DOHH2 (cell line): ENCODE measurements at regions not wholly inside any gene's neighbourhood (a gene's known extent, or its start where the extent isn't known, plus 50 kb on each side); places are given as distances from the start of the nearest gene placed in this dataset.

ENCODE experiments used
- H3F3A ChIP-seq: fragments of 200-600 bp; sonication (generic), shearing (Covaris generic); 2 replicates; pipeline ENCODE4 v1.6.0; 2016; ENCODE audit warnings: antibody characterized with exemption, mild to moderate bottlenecking; ENCODE audit not compliant: control insufficient read depth, insufficient read depth
- H3K27ac ChIP-seq: fragments of 200-600 bp; sonication (generic); 2 replicates; pipeline ENCODE4 v1.5.1; 2014; ENCODE audit warnings: low read depth, mild to moderate bottlenecking, low read length, moderate library complexity
- H3K27me3 ChIP-seq: fragments of 200-600 bp; sonication (generic); 2 replicates; pipeline ENCODE4 v1.6.1; 2014; ENCODE audit warnings: mild to moderate bottlenecking, low read length, mixed read lengths; ENCODE audit not compliant: control insufficient read depth
- H3K36me3 ChIP-seq: fragments of 200-600 bp; sonication (generic); 2 replicates; pipeline ENCODE4 v1.6.1; 2014; ENCODE audit warnings: mild to moderate bottlenecking, low read length, moderate library complexity, mixed read lengths; ENCODE audit not compliant: control insufficient read depth
- H3K4me1 ChIP-seq: fragments of 200-600 bp; sonication (generic); 2 replicates; pipeline ENCODE4 v1.6.1; 2014; ENCODE audit warnings: mild to moderate bottlenecking, low read length, mixed read lengths; ENCODE audit not compliant: control insufficient read depth
- H3K4me2 ChIP-seq: fragments of 200-600 bp; sonication (generic); 2 replicates; pipeline ENCODE4 v1.6.0; 2014; ENCODE audit warnings: mild to moderate bottlenecking, low read length, moderate library complexity
- H3K4me3 ChIP-seq: fragments of 200-600 bp; sonication (generic); 2 replicates; pipeline ENCODE4 v1.5.1; 2014; ENCODE audit warnings: mild to moderate bottlenecking, low read length, mixed read lengths
- H3K79me2 ChIP-seq: fragments of 200-600 bp; sonication (generic); 2 replicates; pipeline ENCODE4 v1.6.1; 2014; ENCODE audit warnings: mild to moderate bottlenecking, low read length, mixed read lengths; ENCODE audit not compliant: control insufficient read depth
- H3K9me2 ChIP-seq: fragments of 200-600 bp; sonication (generic); replicated peaks from 2 replicates; pipeline ENCODE4 v1.6.1; 2014; ENCODE audit warnings: mild to moderate bottlenecking, low read length, mixed read lengths; ENCODE audit not compliant: control insufficient read depth
- H3K9me3 ChIP-seq: fragments of 200-600 bp; sonication (generic); 2 replicates; pipeline ENCODE4 v1.6.1; 2014; ENCODE audit warnings: antibody characterized with exemption, low read length, mixed read lengths; ENCODE audit not compliant: control insufficient read depth, insufficient read depth
- H4K20me1 ChIP-seq: fragments of 200-600 bp; sonication (generic); 2 replicates; pipeline ENCODE4 v1.6.0; 2014; ENCODE audit warnings: low read depth, mild to moderate bottlenecking, antibody characterized with exemption, low read length, moderate library complexity; ENCODE audit not compliant: control insufficient read depth, insufficient read depth
- CTCF ChIP-seq: fragments of 200-600 bp; sonication (generic); IDR thresholded peaks from one replicate; pipeline ENCODE4 v1.5.1; 2014; ENCODE audit warnings: antibody characterized with exemption, mild to moderate bottlenecking, low read depth, low read length; ENCODE audit not compliant: poor library complexity, severe bottlenecking
- EZH2phosphoT487 ChIP-seq: fragments of 200-600 bp; sonication (generic); IDR thresholded peaks from 2 replicates; pipeline ENCODE4 v1.6.1; 2017; ENCODE audit warnings: borderline replicate concordance, mild to moderate bottlenecking, antibody characterized with exemption, low read length, moderate library complexity, mixed read lengths

GRCh38 chr10:121368347-121369025 lies 229.8 kb downstream of the FGFR2 start:
- Histone ChIP-seq H3K79me2 (no peaks in the 10 kb centered on the region), H3K9me2 (no peaks in the 10 kb centered on the region), H3K27me3 (no peaks in the 10 kb centered on the region), H3F3A (no peaks in the 10 kb centered on the region), H3K9me3 (no peaks in the 10 kb centered on the region), H4K20me1 (no peaks in the 10 kb centered on the region), H3K27ac (no peak overlapping the region), H3K4me3 (no peak overlapping the region), H3K36me3 (no peaks in the 10 kb centered on the region), H3K4me2 (no peak overlapping the region), H3K4me1 (no peaks in the 10 kb centered on the region)
- TF ChIP-seq CTCF: no peak
- TF ChIP-seq EZH2phosphoT487: no peak

- H3K27me3 ChIP-seq: no peaks in the 10 kb centered on the region
Observed at GRCh38 chr10:121369616-121370015, 228.6 kb downstream of the FGFR2 start.

GRCh38 chr10:121371836-121372235 lies 226.4 kb downstream of the FGFR2 start:
- Histone ChIP-seq H4K20me1 (no peaks in the 10 kb centered on the region), H3K4me2 (no peak overlapping the region), H3K27me3 (no peaks in the 10 kb centered on the region), H3K9me2 (no peaks in the 10 kb centered on the region), H3K4me3 (no peak overlapping the region), H3K27ac (no peak overlapping the region), H3K4me1 (no peaks in the 10 kb centered on the region), H3K36me3 (no peaks in the 10 kb centered on the region), H3F3A (no peaks in the 10 kb centered on the region), H3K79me2 (no peaks in the 10 kb centered on the region), H3K9me3 (no peaks in the 10 kb centered on the region)
- TF ChIP-seq CTCF (no peak), EZH2phosphoT487 (no peak)

More at GRCh38 chr10:121369616-121370015, 228.6 kb downstream of the FGFR2 start:
- Histone ChIP-seq H4K20me1 (no peaks in the 10 kb centered on the region), H3F3A (no peaks in the 10 kb centered on the region), H3K9me2 (no peaks in the 10 kb centered on the region), H3K4me1 (no peaks in the 10 kb centered on the region), H3K36me3 (no peaks in the 10 kb centered on the region), H3K79me2 (no peaks in the 10 kb centered on the region), H3K9me3 (no peaks in the 10 kb centered on the region), H3K4me3 (no peak overlapping the region), H3K4me2 (no peak overlapping the region), H3K27ac (no peak overlapping the region)
- TF ChIP-seq CTCF: no peak
- TF ChIP-seq EZH2phosphoT487: no peak

GRCh38 chr10:121373411-121373810 lies 224.8 kb downstream of the FGFR2 start:
- no peaks in the 10 kb centered on the region for H3K36me3 ChIP-seq
- H3K27me3 ChIP-seq: no peaks in the 10 kb centered on the region
- H3K9me2 ChIP-seq: no peaks in the 10 kb centered on the region
- H3K27ac ChIP-seq: no peak overlapping the region
- TF ChIP-seq CTCF: no peak
- TF ChIP-seq EZH2phosphoT487: no peak
- H3K4me1 ChIP-seq: no peaks in the 10 kb centered on the region
- H3K9me3 ChIP-seq: no peaks in the 10 kb centered on the region
- no peak overlapping the region for H3K4me3 ChIP-seq
- no peaks in the 10 kb centered on the region for H3F3A ChIP-seq
- no peak overlapping the region for H3K4me2 ChIP-seq
- H4K20me1 ChIP-seq: no peaks in the 10 kb centered on the region
- no peaks in the 10 kb centered on the region for H3K79me2 ChIP-seq
